ENCODE measurements at regions not wholly inside any gene's neighbourhood (a gene's known extent, or its start where the extent isn't known, plus 50 kb on each side); places are given as distances from the start of the nearest gene placed in this dataset.

- in situ Hi-C loops (cut with MboI; ENCODE audit: low pct_ligation_motif_present in 1 of 4, low pct_unique_long_range_greater_than_20kb in 1 of 4, low sequenced_read_pairs in 3 of 4), result no loop called here
- no peak for DNase-seq
- H3K36me3 ChIP-seq, result no peaks in the 10 kb centered on the region
- intact Hi-C loops (cut with DNase I; ENCODE audit: low total_unique reads), result no loop called here
- H3K4me3 ChIP-seq, result no peak overlapping the region
- TF ChIP-seq CTCF (IDR thresholded peaks at IDR 0.05) (no peak), POLR2AphosphoS5 (IDR thresholded peaks at IDR 0.05) (no peak), POLR2A (IDR thresholded peaks at IDR 0.05) (no peak), EP300 (IDR thresholded peaks at IDR 0.05; ENCODE audit: low read depth) (no peak)
- H3K9me3 ChIP-seq, result no peaks in the 10 kb centered on the region
- H3K4me1 ChIP-seq, result no peaks in the 10 kb centered on the region
- no peaks in the 10 kb centered on the region for H3K27me3 ChIP-seq
- WGBS, 2 donors (ENCODE audit: low coverage in 1 of 2), result 75 to 86% methylated on average over 1 of the region's 1 CpG
- no peak overlapping the region for H3K27ac ChIP-seq
Observed at GRCh38 chr7:42380401-42380800, 143.4 kb upstream of the GLI3 start.

GRCh38 chr7:42378149-42378548, 141.1 kb upstream of the GLI3 start:
- TF ChIP-seq EP300 (IDR thresholded peaks at IDR 0.05; ENCODE audit: low read depth) (no peak), CTCF (IDR thresholded peaks at IDR 0.05) (no peak), POLR2AphosphoS5 (IDR thresholded peaks at IDR 0.05) (no peak), POLR2A (IDR thresholded peaks at IDR 0.05) (no peak)
- in situ Hi-C loops (cut with MboI; ENCODE audit: low pct_ligation_motif_present in 1 of 4, low pct_unique_long_range_greater_than_20kb in 1 of 4, low sequenced_read_pairs in 3 of 4), result no loop called here
- Histone ChIP-seq H3K4me3 (no peak overlapping the region), H3K27ac (no peak overlapping the region), H3K27me3 (no peaks in the 10 kb centered on the region), H3K36me3 (no peaks in the 10 kb centered on the region), H3K4me1 (no peaks in the 10 kb centered on the region), H3K9me3 (no peaks in the 10 kb centered on the region)
- DNase-seq, result no peak
- 79 to 81% methylated on average over 3 of the region's 3 CpGs for WGBS, 2 donors (ENCODE audit: low coverage in 1 of 2)
- intact Hi-C loops (cut with DNase I; ENCODE audit: low total_unique reads), result no loop called here

- Histone ChIP-seq H3K9me3 (no peaks in the 10 kb centered on the region), H3K4me3 (no peak overlapping the region)
- 54 to 60% methylated on average over 1 of the region's 1 CpG for WGBS, 2 donors (ENCODE audit: low coverage in 1 of 2)
Observed at GRCh38 chr7:42373285-42373684, 136.3 kb upstream of the GLI3 start.

GRCh38 chr7:42372479-42372878, 135.5 kb upstream of the GLI3 start:
- 67 to 76% methylated on average over 3 of the region's 3 CpGs for WGBS, 2 donors (ENCODE audit: low coverage in 1 of 2)
- in situ Hi-C loops (cut with MboI; ENCODE audit: low pct_ligation_motif_present in 1 of 4, low pct_unique_long_range_greater_than_20kb in 1 of 4, low sequenced_read_pairs in 3 of 4), result no loop called here
- no peaks in the 10 kb centered on the region for H3K4me1 ChIP-seq

More at GRCh38 chr7:42373285-42373684, 136.3 kb upstream of the GLI3 start:
- intact Hi-C loops (cut with DNase I; ENCODE audit: low total_unique reads) (no loop called here), in situ Hi-C loops (cut with MboI; ENCODE audit: low pct_ligation_motif_present in 1 of 4, low pct_unique_long_range_greater_than_20kb in 1 of 4, low sequenced_read_pairs in 3 of 4) (no loop called here)
- Histone ChIP-seq H3K4me1 (no peaks in the 10 kb centered on the region), H3K36me3 (no peaks in the 10 kb centered on the region), H3K27ac (no peak overlapping the region), H3K27me3 (no peaks in the 10 kb centered on the region)
- DNase-seq, result no peak
- no peak for TF ChIP-seq CTCF (IDR thresholded peaks at IDR 0.05)
- TF ChIP-seq EP300 (IDR thresholded peaks at IDR 0.05; ENCODE audit: low read depth), result no peak
- no peak for TF ChIP-seq POLR2AphosphoS5 (IDR thresholded peaks at IDR 0.05)

More at GRCh38 chr7:42372479-42372878, 135.5 kb upstream of the GLI3 start:
- H3K27me3 ChIP-seq, result no peaks in the 10 kb centered on the region
- H3K9me3 ChIP-seq, result no peaks in the 10 kb centered on the region
- intact Hi-C loops (cut with DNase I; ENCODE audit: low total_unique reads), result no loop called here
- no peak overlapping the region for H3K4me3 ChIP-seq
- H3K36me3 ChIP-seq, result no peaks in the 10 kb centered on the region
- no peak overlapping the region for H3K27ac ChIP-seq
- no peak for TF ChIP-seq EP300 (IDR thresholded peaks at IDR 0.05; ENCODE audit: low read depth)
- no peak for TF ChIP-seq CTCF (IDR thresholded peaks at IDR 0.05)
- TF ChIP-seq POLR2A (IDR thresholded peaks at IDR 0.05), result no peak
- TF ChIP-seq POLR2AphosphoS5 (IDR thresholded peaks at IDR 0.05), result no peak
- no peak for DNase-seq

Measured in transverse colon (tissue), 4 donors.